ENCODE measurements at regions not wholly inside any gene's neighbourhood (a gene's known extent, or its start where the extent isn't known, plus 50 kb on each side); places are given as distances from the start of the nearest gene placed in this dataset.

DNA sequence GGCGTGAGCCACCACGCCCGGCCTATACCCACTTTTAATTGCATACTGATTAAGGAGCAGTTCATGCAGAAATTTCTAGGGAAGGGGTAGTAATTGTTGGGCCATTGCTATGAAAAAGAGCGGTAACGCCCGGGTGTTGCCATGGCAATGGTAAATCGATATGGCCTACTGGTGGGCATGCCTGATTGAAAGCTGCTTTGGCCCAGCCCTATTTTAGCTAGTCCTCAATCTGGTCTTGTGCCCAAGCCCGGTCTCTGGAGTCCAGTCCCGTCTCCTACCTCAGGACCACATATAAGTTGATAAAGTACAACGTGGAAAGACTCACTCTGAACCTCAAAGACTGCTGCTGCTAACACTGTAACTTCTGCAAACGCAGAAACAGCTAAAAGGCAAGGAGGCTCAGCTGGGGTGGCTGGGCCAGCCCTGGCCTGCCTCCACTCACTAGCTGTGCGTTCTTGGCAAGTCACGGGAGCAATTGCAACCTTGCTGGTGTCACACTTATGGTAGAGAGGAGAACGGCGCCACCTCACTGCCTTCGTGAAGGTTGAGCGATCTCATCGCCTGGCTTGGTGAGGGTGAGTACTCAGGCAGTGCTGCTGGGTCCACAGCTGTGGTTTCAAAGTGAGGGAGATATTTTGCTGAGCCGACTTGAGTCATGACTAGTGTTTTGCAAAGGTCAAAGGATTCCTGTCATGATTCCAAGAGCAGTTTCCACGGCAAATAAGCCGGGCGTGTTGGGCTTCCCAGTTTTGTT lies 57.0 kb upstream of the GRPEL1 start:
- no peak overlapping the region for H3K4me3 ChIP-seq (ENCODE audit: low read depth, low read length)
- peak; percentile 20 for TF ChIP-seq CTCF (conservative IDR thresholded peaks at IDR 0.05; ENCODE audit: low read depth, low read length)
- peak; percentile 95 for DNase-seq (ENCODE audit: low read depth)

- TF ChIP-seq CTCF (conservative IDR thresholded peaks at IDR 0.05; ENCODE audit: low read depth, low read length) = no peak
- H3K4me3 ChIP-seq (ENCODE audit: low read depth, low read length) = no peak overlapping the region
- no peak for DNase-seq (ENCODE audit: low read depth)
These were observed 54.2 kb upstream of the GRPEL1 start for GRCh38 chr4:7121866-7122653.

- H3K4me3 ChIP-seq (ENCODE audit: low read depth, low read length) = no peak overlapping the region
- no peak for DNase-seq (ENCODE audit: low read depth)
- TF ChIP-seq CTCF (conservative IDR thresholded peaks at IDR 0.05; ENCODE audit: low read depth, low read length) = no peak
These were observed 53.3 kb upstream of the GRPEL1 start for GRCh38 chr4:7121174-7121573.

DNA sequence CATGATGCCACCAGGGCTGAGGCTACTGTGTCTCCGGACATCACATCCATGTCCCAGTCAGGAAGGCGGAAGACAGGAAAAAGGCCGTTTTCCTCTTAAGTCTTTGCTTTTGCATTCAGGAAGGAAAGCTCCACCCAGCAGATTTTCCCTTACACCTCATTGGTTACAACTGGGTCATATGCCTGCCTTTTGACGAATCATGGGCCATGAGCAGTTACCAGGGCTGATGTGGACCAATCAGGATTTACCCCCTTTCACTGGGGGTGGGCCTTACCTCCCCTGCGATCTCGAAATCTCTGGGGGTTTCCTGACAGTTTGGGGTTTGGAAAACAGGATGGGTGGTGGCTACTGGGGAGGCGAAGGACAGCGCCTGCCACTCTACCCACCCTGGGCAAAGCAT lies 52.5 kb upstream of the GRPEL1 start:
- TF ChIP-seq CTCF (conservative IDR thresholded peaks at IDR 0.05; ENCODE audit: low read depth, low read length) = no peak
- DNase-seq (ENCODE audit: low read depth) = peak; percentile 39
- no peak overlapping the region for H3K4me3 ChIP-seq (ENCODE audit: low read depth, low read length)

GRCh38 chr4:7118013-7118832 lies 50.4 kb upstream of the GRPEL1 start:
- no peak overlapping the region for H3K4me3 ChIP-seq (ENCODE audit: low read depth, low read length)
- TF ChIP-seq CTCF (conservative IDR thresholded peaks at IDR 0.05; ENCODE audit: low read depth, low read length) = no peak

More at GRCh38 chr4:7118013-7118832, 50.4 kb upstream of the GRPEL1 start:
- DNase-seq (ENCODE audit: low read depth) = no peak

Data from choroid plexus epithelial cell (primary cell).